ENCODE measurements at regions not wholly inside any gene's neighbourhood (a gene's known extent, or its start where the extent isn't known, plus 50 kb on each side); places are given as distances from the start of the nearest gene placed in this dataset.

- CTCF ChIA-PET, result no interaction called here
- POLR2A ChIA-PET, result no interaction called here
- no TSS peak for BruUV-seq (replicated peaks)
- Histone ChIP-seq H3K36me3 (ENCODE audit: control insufficient read depth, insufficient read depth, low read length) (no peaks in the 10 kb centered on the region), H3K27me3 (ENCODE audit: control insufficient read depth, insufficient read depth, low read length) (no peaks in the 10 kb centered on the region), H3K4me1 (ENCODE audit: control insufficient read depth, insufficient read depth, low read length) (no peaks in the 10 kb centered on the region), H3K9me3 (ENCODE audit: control insufficient read depth, insufficient read depth, low read depth, low read length) (no peaks in the 10 kb centered on the region), H3K4me3 (ENCODE audit: low read depth in 2 of 2, low read length in 2 of 2) (no peak overlapping the region), H3K27ac (ENCODE audit: low read length) (no peak overlapping the region)
- ATAC-seq (no peak), DNase-seq (ENCODE audit: low read depth, low spot score) (no peak)
- intact Hi-C loops (cut with micrococcal nuclease; ENCODE audit: unreplicated experiment) (no loop called here), in situ Hi-C loops (cut with HindIII; ENCODE audit: low pct_unique_long_range_greater_than_20kb, low sequenced_read_pairs) (no loop called here)
- TF ChIP-seq TCF7L2 (IDR thresholded peaks at IDR 0.05; ENCODE audit: low read depth, low read length) (no peak), REST (IDR thresholded peaks at IDR 0.05; ENCODE audit: insufficient read depth in 1 of 2, low read depth in 2 of 2, low read length in 1 of 2) (no peak), CTCF (IDR thresholded peaks at IDR 0.05) (no peak), POLR2AphosphoS5 (IDR thresholded peaks at IDR 0.05; ENCODE audit: low read depth, low read length) (no peak), SIN3A (IDR thresholded peaks at IDR 0.05; ENCODE audit: borderline replicate concordance, insufficient read depth, low read depth, low read length) (no peak)
Observed at GRCh38 chr15:46872286-46872980, 844.9 kb upstream of the SEMA6D start.

- in situ Hi-C loops (cut with HindIII; ENCODE audit: low pct_unique_long_range_greater_than_20kb, low sequenced_read_pairs) (no loop called here), intact Hi-C loops (cut with micrococcal nuclease; ENCODE audit: unreplicated experiment) (no loop called here)
- no TSS peak for BruUV-seq (replicated peaks)
- Histone ChIP-seq H3K4me1 (ENCODE audit: control insufficient read depth, insufficient read depth, low read length) (no peaks in the 10 kb centered on the region), H3K27ac (ENCODE audit: low read length) (no peak overlapping the region), H3K36me3 (ENCODE audit: control insufficient read depth, insufficient read depth, low read length) (no peaks in the 10 kb centered on the region), H3K9me3 (ENCODE audit: control insufficient read depth, insufficient read depth, low read depth, low read length) (no peaks in the 10 kb centered on the region), H3K4me3 (ENCODE audit: low read depth in 2 of 2, low read length in 2 of 2) (no peak overlapping the region), H3K27me3 (ENCODE audit: control insufficient read depth, insufficient read depth, low read length) (no peaks in the 10 kb centered on the region)
- ATAC-seq, result no peak
- DNase-seq (ENCODE audit: low read depth, low spot score), result no peak
- ChIA-PET CTCF (no interaction called here), POLR2A (no interaction called here)
- TF ChIP-seq TCF7L2 (IDR thresholded peaks at IDR 0.05; ENCODE audit: low read depth, low read length), result no peak
- TF ChIP-seq POLR2AphosphoS5 (IDR thresholded peaks at IDR 0.05; ENCODE audit: low read depth, low read length), result no peak
- no peak for TF ChIP-seq REST (IDR thresholded peaks at IDR 0.05; ENCODE audit: insufficient read depth in 1 of 2, low read depth in 2 of 2, low read length in 1 of 2)
- no peak for TF ChIP-seq SIN3A (IDR thresholded peaks at IDR 0.05; ENCODE audit: borderline replicate concordance, insufficient read depth, low read depth, low read length)
- TF ChIP-seq CTCF (IDR thresholded peaks at IDR 0.05), result no peak
Observed at GRCh38 chr15:46872981-46873330, 844.3 kb upstream of the SEMA6D start.
